HG03439 (cell line): ENCODE measurements at regions not wholly inside any gene's neighbourhood (a gene's known extent, or its start where the extent isn't known, plus 50 kb on each side); places are given as distances from the start of the nearest gene placed in this dataset.

Experiments used
- ATAC-seq: cut with Tn5 transposase; IDR thresholded peaks from one replicate; pipeline ENCODE4 v1.9.1; 2021; ENCODE audit warnings: mild to moderate bottlenecking, moderate library complexity; ENCODE audit not compliant: unreplicated experiment

- no peak for ATAC-seq
These were observed 188.5 kb downstream of the HLX start for GRCh38 chr1:221067721-221068120.

GRCh38 chr1:221069178-221069903, 190.1 kb downstream of the HLX start:
- peak; percentile 87 for ATAC-seq

- ATAC-seq: no peak
These were observed 190.7 kb downstream of the HLX start for GRCh38 chr1:221069986-221070385.

GRCh38 chr1:221071777-221072176, 192.5 kb downstream of the HLX start:
- ATAC-seq: no peak

- ATAC-seq: no peak
These were observed 193.0 kb downstream of the HLX start for GRCh38 chr1:221072214-221072613.

- no peak for ATAC-seq
These were observed 195.1 kb downstream of the HLX start for GRCh38 chr1:221074332-221074731.

GRCh38 chr1:221075911-221076310, 196.7 kb downstream of the HLX start:
- no peak for ATAC-seq

- no peak for ATAC-seq
These were observed 197.2 kb downstream of the HLX start for GRCh38 chr1:221076391-221076811.

GRCh38 chr1:221078260-221078965, 199.2 kb downstream of the HLX start:
- no peak for ATAC-seq

- ATAC-seq: no peak
These were observed 204.7 kb downstream of the HLX start for GRCh38 chr1:221083902-221084301.

- ATAC-seq: no peak
These were observed 205.4 kb downstream of the HLX start for GRCh38 chr1:221084681-221085080.

- no peak for ATAC-seq
These were observed 206.6 kb downstream of the HLX start for GRCh38 chr1:221085701-221086375.

- ATAC-seq: no peak
These were observed 208.7 kb downstream of the HLX start for GRCh38 chr1:221087919-221088318.

- no peak for ATAC-seq
These were observed 210.0 kb downstream of the HLX start for GRCh38 chr1:221089273-221089672.

- no peak for ATAC-seq
These were observed 210.6 kb downstream of the HLX start for GRCh38 chr1:221089803-221090202.

GRCh38 chr1:221093903-221094791, 214.9 kb downstream of the HLX start:
- ATAC-seq: no peak

GRCh38 chr1:221097479-221098281, 218.4 kb downstream of the HLX start:
- ATAC-seq: no peak

- ATAC-seq: no peak
These were observed 219.5 kb downstream of the HLX start for GRCh38 chr1:221098471-221099405.
